ENCODE measurements at regions not wholly inside any gene's neighbourhood (a gene's known extent, or its start where the extent isn't known, plus 50 kb on each side); places are given as distances from the start of the nearest gene placed in this dataset.

- DNase-seq, result no peak
- H3K4me1 ChIP-seq, result no peaks in the 10 kb centered on the region
- H3K9me3 ChIP-seq, result no peaks in the 10 kb centered on the region
- TF ChIP-seq CTCF (IDR thresholded peaks at IDR 0.05), result no peak
- no peaks in the 10 kb centered on the region for H3K36me3 ChIP-seq
- no peak overlapping the region for H3K4me3 ChIP-seq
- H3K27ac ChIP-seq, result no peak overlapping the region
- no peak for FAIRE-seq
- no peak for ATAC-seq
- 88 to 93% methylated on average over 3 of the region's 3 CpGs for WGBS, 2 donors
- H3K27me3 ChIP-seq, result no peaks in the 10 kb centered on the region
- intact Hi-C loops (cut with DNase I), result no loop called here
These were observed 392.9 kb upstream of the LRATD1 start for GRCh38 chr2:14239605-14240004.

- WGBS, 2 donors, result 56 to 58% methylated on average over 5 of the region's 5 CpGs
- intact Hi-C loops (cut with DNase I), result no loop called here
These were observed 391.6 kb upstream of the LRATD1 start for GRCh38 chr2:14240868-14241267.

GRCh38 chr2:14245901-14246300 lies 386.6 kb upstream of the LRATD1 start:
- intact Hi-C loops (cut with DNase I), result no loop called here
- Histone ChIP-seq H3K36me3 (no peaks in the 10 kb centered on the region), H3K9me3 (no peaks in the 10 kb centered on the region), H3K4me3 (no peak overlapping the region), H3K4me1 (no peaks in the 10 kb centered on the region), H3K27me3 (no peaks in the 10 kb centered on the region), H3K27ac (no peak overlapping the region)
- ATAC-seq, result no peak
- no peak for DNase-seq
- no peak for TF ChIP-seq CTCF (IDR thresholded peaks at IDR 0.05)
- FAIRE-seq, result no peak

More at GRCh38 chr2:14240868-14241267, 391.6 kb upstream of the LRATD1 start:
- H3K4me1 ChIP-seq, result no peaks in the 10 kb centered on the region
- no peaks in the 10 kb centered on the region for H3K27me3 ChIP-seq
- no peak for ATAC-seq
- no peak overlapping the region for H3K4me3 ChIP-seq
- no peak for TF ChIP-seq CTCF (IDR thresholded peaks at IDR 0.05)
- no peak overlapping the region for H3K27ac ChIP-seq
- no peak for DNase-seq
- no peaks in the 10 kb centered on the region for H3K36me3 ChIP-seq
- no peaks in the 10 kb centered on the region for H3K9me3 ChIP-seq
- no peak for FAIRE-seq

GRCh38 chr2:14255135-14255820 lies 377.2 kb upstream of the LRATD1 start:
- H3K4me3 ChIP-seq, result no peak overlapping the region
- peak in 1 of 6 donors; percentile 35 for DNase-seq
- ATAC-seq, result no peak
- H3K27ac ChIP-seq, result no peak overlapping the region
- no peak for FAIRE-seq
- H3K9me3 ChIP-seq, result no peaks in the 10 kb centered on the region
- no peaks in the 10 kb centered on the region for H3K4me1 ChIP-seq
- intact Hi-C loops (cut with DNase I), result no loop called here
- H3K27me3 ChIP-seq, result no peaks in the 10 kb centered on the region
- no peak for TF ChIP-seq CTCF (IDR thresholded peaks at IDR 0.05)
- 82 to 87% methylated on average over 18 of the region's 18 CpGs for WGBS, 2 donors
- H3K36me3 ChIP-seq, result no peaks in the 10 kb centered on the region

- DNase-seq (no peak), ATAC-seq (no peak), FAIRE-seq (no peak)
- Histone ChIP-seq H3K4me1 (no peaks in the 10 kb centered on the region), H3K4me3 (no peak overlapping the region), H3K27ac (no peak overlapping the region), H3K9me3 (no peaks in the 10 kb centered on the region), H3K36me3 (no peaks in the 10 kb centered on the region), H3K27me3 (no peaks in the 10 kb centered on the region)
- intact Hi-C loops (cut with DNase I), result no loop called here
- 70 to 77% methylated on average over 5 of the region's 5 CpGs for WGBS, 2 donors
- no peak for TF ChIP-seq CTCF (IDR thresholded peaks at IDR 0.05)
These were observed 375.6 kb upstream of the LRATD1 start for GRCh38 chr2:14256890-14257289.

Measured in pancreas (tissue), 10 donors.